HuH-7 (cell line): ENCODE measurements at regions not wholly inside any gene's neighbourhood (a gene's known extent, or its start where the extent isn't known, plus 50 kb on each side); places are given as distances from the start of the nearest gene placed in this dataset.

Experiments used
- DNase-seq: peaks from one replicate; pipeline ENCODE4 v3.0.0; 2011; ENCODE audit warnings: low spot score

DNA sequence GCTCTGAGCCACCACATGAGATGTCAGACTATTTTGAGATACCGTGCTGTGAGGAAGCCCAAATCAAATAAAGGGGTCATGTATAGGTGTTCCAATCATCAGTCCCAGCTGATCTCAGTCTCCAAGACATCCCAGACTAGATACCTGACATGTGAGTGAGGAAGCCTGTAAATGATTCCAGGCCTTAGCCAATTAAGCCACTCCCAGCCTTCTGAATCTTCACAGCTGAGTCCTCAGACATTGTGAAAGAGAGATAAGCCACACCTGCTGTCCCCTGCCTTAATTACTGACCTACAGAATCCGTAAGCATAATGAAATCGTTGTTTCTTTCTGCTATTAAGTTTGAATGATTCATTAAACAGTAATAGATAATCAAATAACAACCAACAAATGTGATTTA lies 671.4 kb downstream of the ZNF674 start:
- DNase-seq: no peak

- DNase-seq: no peak
These were observed 671.8 kb upstream of the DIPK2B start for GRCh38 chrX:45872480-45872879.

DNA sequence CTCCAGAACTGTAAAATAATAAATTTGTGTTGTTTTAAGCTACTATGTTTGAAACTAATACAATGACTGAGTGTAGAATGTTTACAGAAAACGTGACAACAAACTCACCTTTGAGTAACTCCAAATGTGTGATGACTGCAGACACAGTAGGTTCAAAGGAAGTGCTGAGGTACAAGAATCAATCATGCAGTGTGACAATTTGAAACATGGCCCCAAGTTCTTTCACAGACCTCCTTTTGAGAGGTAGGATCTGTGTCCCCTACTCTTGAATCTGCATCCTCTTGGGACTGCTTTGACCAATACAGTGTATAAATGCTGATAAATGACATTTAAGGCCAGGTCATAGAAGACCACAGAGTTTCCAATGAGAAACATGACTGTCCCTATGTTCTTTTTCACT lies 667.7 kb upstream of the DIPK2B start:
- no peak for DNase-seq

GRCh38 chrX:45862801-45863200 lies 662.1 kb upstream of the DIPK2B start:
- DNase-seq: no peak

- no peak for DNase-seq
These were observed 659.8 kb upstream of the DIPK2B start for GRCh38 chrX:45860450-45860849.

DNA sequence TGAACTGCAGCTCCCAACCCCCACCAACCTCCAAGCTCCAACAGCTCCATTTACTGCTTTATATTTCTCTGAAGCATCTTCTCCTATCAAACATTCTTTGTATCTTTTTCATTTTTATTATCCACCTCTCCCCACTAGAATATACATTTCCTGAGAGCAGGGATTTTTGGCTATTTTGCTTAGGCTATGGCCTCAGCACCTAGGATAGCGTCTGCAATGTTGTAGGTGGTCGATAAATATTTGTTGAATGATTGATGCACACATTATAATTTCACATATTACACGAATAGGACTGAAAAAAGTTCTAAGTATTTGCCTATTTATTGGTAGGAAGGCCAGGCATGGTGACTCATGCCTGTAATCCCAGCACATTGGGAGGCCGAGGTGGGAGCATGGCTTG lies 658.7 kb upstream of the DIPK2B start:
- no peak for DNase-seq

- DNase-seq: no peak
These were observed 652.2 kb upstream of the DIPK2B start for GRCh38 chrX:45852884-45853283.

DNA sequence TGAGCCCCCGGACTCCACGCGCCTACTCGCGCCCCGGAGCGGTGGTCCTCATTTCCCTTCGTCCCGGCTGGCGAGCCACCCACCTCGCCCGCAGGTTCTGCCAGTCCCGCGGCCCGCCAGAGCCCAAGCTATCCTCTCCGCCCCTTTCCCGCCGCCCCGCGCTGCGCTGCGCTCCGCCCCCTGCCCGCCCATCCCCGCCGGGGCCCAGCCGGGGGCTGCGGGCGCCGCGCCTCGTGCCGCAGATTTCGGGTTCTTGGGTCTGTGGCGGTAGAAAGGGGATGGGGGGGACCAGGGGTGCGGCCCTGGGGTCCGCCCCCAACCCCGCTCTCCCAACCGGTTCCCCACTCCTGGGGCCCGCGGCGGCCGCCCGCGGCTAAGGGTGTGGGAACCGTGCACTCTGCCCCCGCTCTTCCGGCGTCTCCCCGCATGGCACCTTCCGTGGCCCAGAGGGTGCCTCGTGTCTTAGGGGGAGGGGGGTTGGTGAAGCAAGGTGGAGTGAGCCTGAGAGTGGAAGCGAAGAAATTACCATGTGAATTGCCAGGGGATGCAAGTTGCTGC lies 650.8 kb upstream of the DIPK2B start:
- DNase-seq: no peak

DNA sequence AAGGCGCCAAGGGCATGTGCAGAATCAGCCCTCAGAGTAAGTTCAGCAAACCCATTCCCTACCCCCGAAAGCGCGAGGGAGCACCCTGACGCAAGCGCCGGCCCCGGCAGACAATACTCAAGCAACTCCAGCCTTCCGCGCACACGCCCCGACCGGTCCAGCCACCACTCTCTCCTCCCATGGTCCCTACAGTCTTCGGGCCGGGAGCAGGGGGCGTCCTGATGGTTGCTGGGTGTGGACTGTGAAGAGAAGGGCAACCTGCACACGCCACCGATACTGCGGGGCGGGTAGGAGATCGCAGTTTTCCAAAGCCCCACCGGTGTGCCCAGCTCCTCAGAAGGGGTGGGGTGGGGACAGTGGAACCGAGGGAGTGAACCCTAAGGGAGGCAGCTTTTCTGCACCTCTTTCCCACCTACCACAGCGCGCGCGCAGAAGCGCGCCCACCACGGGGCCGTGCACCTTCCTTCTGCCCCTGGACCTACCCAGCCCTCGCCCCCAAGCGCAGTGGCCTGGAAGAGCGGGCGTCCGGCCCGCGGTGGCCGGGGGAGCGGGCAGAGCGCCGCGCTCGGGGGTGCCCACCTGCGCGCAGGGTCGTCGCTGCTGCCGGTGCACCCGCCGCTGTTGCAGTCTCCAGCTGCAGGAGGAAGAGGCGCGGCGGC lies 650.2 kb upstream of the DIPK2B start:
- DNase-seq: no peak

GRCh38 chrX:45850197-45850774 lies 649.6 kb upstream of the DIPK2B start:
- DNase-seq: no peak

DNA sequence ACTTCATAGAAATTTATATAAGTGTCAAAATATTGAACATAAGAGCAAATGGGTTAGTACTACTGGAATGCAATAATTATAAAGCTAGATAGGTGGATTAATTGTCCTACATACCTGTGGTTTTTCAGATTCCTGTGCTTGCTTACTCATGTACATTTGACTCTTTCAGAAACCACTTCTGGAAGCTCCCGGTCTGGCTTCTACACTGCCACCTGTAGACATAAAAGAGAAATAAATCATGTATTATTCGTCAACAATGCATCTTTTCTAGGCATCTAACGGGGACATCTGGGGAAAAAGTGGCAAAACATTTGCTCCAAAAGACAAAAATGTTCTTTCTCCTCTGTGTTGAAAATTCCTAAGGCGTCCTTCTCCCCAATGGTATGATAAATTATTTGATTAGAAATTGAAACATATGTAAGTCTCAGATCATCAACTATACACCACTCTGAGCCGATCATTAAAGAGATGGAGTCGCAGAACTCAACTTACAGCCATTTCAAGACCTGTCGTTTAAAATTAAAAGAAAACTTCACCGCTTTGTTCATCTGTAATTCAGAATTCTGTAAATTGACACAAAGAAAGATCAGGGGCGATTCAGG lies 648.7 kb upstream of the DIPK2B start:
- DNase-seq: no peak

- no peak for DNase-seq
These were observed 647.3 kb upstream of the DIPK2B start for GRCh38 chrX:45847961-45848360.

DNA sequence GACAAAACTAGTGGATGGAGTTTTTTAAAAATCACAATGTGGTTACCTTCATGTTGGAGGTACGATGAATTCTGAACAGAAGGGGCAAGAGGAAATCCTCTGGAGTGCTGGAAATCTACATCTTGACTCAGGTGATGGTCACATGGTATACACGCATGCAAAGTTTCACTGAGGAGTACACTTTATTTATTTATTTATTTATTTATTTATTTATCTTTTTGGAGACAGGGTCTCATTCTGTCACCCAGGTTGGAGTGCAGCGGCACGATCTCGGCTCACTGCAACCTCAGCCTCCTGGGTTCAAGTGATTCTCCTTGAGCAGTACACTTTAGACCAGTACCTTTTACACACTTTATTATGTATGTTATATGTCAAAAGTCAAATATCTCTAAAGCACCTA lies 645.7 kb upstream of the DIPK2B start:
- no peak for DNase-seq

DNA sequence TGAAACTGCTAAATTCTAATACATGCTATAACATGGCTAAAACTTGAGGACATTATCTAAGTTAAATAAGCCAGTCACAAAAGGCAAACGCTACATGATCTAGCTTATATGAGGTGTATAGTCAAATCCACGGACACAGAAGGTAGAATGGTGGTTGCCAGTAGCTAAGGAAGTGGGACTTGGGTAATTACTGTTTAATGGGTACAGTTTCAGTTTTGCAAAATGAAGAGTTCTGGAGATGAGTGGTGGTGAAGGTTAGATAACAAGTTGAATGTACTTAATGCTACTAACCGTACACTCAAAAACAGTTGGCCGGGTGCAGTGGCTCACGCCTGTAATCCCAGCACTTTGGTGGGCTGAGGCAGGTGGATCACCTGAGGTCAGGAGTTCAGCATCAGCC lies 644.5 kb upstream of the DIPK2B start:
- DNase-seq: no peak

DNA sequence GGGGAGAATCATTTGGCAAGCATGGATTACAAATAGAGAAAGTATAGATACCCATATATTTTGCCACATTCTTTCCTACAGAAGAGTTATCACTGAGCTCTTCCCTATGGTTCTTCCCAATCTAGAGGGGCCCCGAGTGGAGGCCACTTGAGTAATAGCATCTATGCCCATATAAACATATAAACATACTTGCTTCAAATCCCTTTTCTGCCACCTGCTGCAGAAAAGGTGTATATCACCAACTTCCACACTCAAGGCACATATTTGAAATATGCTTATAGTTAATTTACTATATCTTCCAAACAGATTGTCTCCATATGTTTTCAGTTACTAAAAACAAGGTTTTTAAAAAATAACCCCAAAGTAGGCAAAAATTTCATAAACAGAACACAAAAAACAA lies 642.8 kb upstream of the DIPK2B start:
- DNase-seq: no peak

GRCh38 chrX:45842926-45843315 lies 642.2 kb upstream of the DIPK2B start:
- DNase-seq: no peak

GRCh38 chrX:45842207-45842925 lies 641.7 kb upstream of the DIPK2B start:
- DNase-seq: no peak

- no peak for DNase-seq
These were observed 639.8 kb upstream of the DIPK2B start for GRCh38 chrX:45840411-45840950.

GRCh38 chrX:45830343-45830742 lies 629.7 kb upstream of the DIPK2B start:
- DNase-seq: no peak

DNA sequence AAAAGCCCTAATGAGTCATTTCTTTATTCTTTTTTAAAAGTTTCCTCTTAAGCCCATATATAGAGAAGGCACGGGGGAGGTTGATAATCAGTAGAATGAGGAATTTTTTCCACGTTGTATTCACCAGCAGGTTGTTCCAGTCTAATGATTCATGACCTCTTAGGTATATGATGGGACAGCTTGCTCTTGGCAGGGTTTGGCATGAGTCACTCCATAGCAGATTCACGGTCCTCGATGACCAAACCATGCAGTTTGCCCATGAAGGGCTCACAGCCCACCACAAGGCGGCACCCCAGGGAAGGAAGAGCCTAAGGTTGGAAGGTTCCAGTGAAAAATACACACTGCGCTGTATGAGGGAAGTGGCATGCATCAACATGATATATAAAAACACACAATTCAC lies 623.8 kb upstream of the DIPK2B start:
- DNase-seq: no peak

DNA sequence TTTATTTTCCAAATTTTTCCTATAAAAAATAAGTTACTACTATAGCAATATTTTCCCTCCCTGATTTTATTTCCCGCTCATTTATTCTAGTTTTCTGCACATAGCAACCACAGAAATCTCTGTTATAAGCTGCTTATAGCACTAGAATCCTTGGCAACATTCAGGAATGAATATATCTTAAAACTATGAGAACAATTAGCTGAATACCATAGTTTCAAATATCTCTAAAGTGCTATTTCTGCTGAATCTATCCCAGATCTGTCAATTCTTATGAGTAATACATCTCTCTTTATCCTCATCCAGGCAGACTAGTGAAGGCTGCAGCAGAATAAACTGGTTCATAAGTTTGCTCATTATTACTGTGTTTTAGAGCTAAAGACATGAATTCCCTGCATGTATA lies 622.9 kb upstream of the DIPK2B start:
- no peak for DNase-seq

DNA sequence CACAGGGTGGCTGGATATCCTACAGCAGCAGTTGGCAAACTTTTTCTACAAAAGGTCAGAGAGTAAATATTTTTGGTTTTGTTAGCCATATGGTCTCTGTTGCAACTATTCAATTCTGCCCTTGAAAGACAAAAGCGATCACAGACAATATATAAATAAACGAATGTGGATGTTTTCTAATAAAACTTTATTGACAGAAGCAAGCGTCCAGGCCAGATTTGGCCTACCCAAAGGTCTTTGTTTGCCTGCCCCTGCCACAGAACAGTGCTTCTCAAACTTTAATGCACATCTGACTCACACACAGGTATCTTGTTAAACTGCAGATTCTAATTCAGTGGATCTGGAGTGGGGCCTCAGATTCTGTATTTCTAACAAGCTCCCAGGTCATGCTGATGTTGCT lies 621.4 kb upstream of the DIPK2B start:
- DNase-seq: no peak

- no peak for DNase-seq
These were observed 618.2 kb upstream of the DIPK2B start for GRCh38 chrX:45818913-45819312.
